Epithelial cell of proximal tubule (primary cell): ENCODE measurements at regions not wholly inside any gene's neighbourhood (a gene's known extent, or its start where the extent isn't known, plus 50 kb on each side); places are given as distances from the start of the nearest gene placed in this dataset.

Experiments
- DNase-seq: peaks from one replicate; pipeline ENCODE4 v3.0.0-alpha.2; 2011; ENCODE audit warnings: low read depth
- H3K4me3 ChIP-seq: 2 replicates; pipeline ENCODE4 v1.5.1; 2011; ENCODE audit warnings: low read depth, mild to moderate bottlenecking, low read length
- CTCF ChIP-seq: conservative IDR thresholded peaks from 2 replicates; pipeline ENCODE4 v1.5.1; 2012; ENCODE audit warnings: low read depth, mild to moderate bottlenecking, low read length

- TF ChIP-seq CTCF = no peak
- no peak overlapping the region for H3K4me3 ChIP-seq
These were observed 156.7 kb downstream of the KCNJ12 start for GRCh38 chr17:21532763-21533385.

GRCh38 chr17:21535686-21536375 lies 156.5 kb upstream of the KCNJ18 start:
- no peak for DNase-seq
- no peak for TF ChIP-seq CTCF
- no peak overlapping the region for H3K4me3 ChIP-seq

More at GRCh38 chr17:21532763-21533385, 156.7 kb downstream of the KCNJ12 start:
- DNase-seq = no peak

- H3K4me3 ChIP-seq = no peak overlapping the region
- DNase-seq = no peak
- no peak for TF ChIP-seq CTCF
These were observed 155.0 kb upstream of the KCNJ18 start for GRCh38 chr17:21537302-21537701.

- no peak overlapping the region for H3K4me3 ChIP-seq
- DNase-seq = no peak
- no peak for TF ChIP-seq CTCF
These were observed 153.7 kb upstream of the KCNJ18 start for GRCh38 chr17:21538615-21539014.

GRCh38 chr17:21539146-21539545 lies 153.2 kb upstream of the KCNJ18 start:
- DNase-seq = no peak
- no peak for TF ChIP-seq CTCF
- no peak overlapping the region for H3K4me3 ChIP-seq

- no peak overlapping the region for H3K4me3 ChIP-seq
- DNase-seq = no peak
- TF ChIP-seq CTCF = no peak
These were observed 151.8 kb upstream of the KCNJ18 start for GRCh38 chr17:21540502-21540901.

- H3K4me3 ChIP-seq = no peak overlapping the region
- TF ChIP-seq CTCF = no peak
- no peak for DNase-seq
These were observed 150.3 kb upstream of the KCNJ18 start for GRCh38 chr17:21542070-21542469.
